GM12892 (cell line): ENCODE measurements at regions not wholly inside any gene's neighbourhood (a gene's known extent, or its start where the extent isn't known, plus 50 kb on each side); places are given as distances from the start of the nearest gene placed in this dataset.

Source experiments
- DNase-seq: peaks from one replicate; pipeline ENCODE4 v3.0.0; 2011; ENCODE audit not compliant: insufficient read length
- FAIRE-seq: peaks from 2 replicates; lab custom pipeline; 2011; peaks lifted over from hg19 to GRCh38; lab: Jason Lieb, UNC
- POLR2A ChIP-seq: IDR thresholded peaks from 2 replicates; pipeline ENCODE4 v1.6.1; 2011; ENCODE audit warnings: low read depth, low read length, control low read depth
- POLR2AphosphoS5 ChIP-seq: IDR thresholded peaks from 2 replicates; pipeline ENCODE4 v1.6.1; 2011; ENCODE audit warnings: low read depth, low read length, control low read depth
- TAF1 ChIP-seq: IDR thresholded peaks from 2 replicates; pipeline ENCODE4 v1.6.1; 2011; ENCODE audit warnings: low read depth, mild to moderate bottlenecking, control low read depth, low read length, borderline replicate concordance

DNA sequence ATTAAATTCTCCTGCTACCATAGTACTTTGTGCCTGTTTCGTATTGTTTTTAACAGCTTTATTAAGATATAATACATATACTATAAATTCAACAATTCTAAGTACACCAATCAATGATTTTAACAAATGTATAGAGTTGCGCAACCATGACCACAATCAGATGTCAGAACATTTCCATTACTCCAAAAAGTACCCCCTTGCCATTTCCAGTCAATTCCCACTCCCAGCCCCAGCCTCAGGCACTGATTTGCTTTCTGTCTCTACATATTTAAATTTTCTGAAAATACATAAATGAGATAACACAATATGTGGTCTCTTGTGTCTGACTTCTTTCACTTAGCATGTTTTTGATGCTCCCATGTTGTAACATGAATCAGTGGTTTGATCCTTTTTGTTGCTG is 193.9 kb downstream of the FIGN start:
- no peak for DNase-seq
- FAIRE-seq: no peak
- TF ChIP-seq POLR2A (no peak), TAF1 (no peak), POLR2AphosphoS5 (no peak)

DNA sequence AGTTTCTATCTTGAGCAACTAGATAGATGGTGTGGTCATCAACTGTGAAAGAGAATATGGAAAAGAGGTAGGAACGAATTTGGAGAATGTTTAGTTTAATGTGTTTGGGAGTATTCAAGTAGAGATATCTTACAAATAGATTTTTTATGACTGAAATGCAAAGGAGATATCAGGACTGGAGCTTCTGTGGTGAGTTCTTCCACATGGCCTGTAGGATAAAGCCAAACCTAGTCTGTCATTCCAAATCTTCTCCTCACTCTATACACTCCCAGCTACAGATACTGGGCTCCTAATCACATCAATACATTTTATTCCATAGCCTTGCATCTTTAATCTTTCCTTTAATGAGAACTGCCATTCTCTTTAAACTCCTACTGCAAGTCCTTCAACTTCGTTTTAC is 194.3 kb downstream of the FIGN start:
- no peak for DNase-seq
- FAIRE-seq: no peak
- TF ChIP-seq TAF1: no peak

DNA sequence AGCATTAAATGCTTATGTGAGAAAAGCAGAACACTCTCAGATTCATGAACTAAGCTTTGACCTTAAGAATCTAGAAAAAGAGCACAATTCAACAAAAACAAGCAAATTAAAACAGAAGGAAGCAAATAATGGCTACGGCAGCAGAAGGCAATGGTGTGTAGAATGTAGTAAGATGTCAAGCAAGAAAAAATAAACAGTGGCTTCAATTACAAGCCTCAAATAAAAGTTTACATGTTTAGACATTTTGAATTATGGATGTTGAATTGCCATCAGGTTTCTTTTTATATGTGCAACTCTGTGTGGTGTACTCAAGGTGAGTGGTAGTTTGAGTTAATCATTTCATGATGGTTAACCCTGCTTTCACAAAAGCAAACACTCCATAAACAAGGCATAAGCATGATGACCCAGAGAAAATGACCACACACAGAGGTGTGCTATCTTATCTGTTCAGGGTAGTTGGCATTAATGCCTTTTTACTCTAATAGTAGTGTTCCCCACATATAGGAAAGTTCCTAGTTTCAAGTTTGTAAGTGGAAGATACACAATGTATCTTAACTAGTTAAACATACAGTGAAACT is 207.1 kb downstream of the FIGN start:
- no peak for TF ChIP-seq TAF1
- no peak for DNase-seq
- FAIRE-seq: no peak

DNA sequence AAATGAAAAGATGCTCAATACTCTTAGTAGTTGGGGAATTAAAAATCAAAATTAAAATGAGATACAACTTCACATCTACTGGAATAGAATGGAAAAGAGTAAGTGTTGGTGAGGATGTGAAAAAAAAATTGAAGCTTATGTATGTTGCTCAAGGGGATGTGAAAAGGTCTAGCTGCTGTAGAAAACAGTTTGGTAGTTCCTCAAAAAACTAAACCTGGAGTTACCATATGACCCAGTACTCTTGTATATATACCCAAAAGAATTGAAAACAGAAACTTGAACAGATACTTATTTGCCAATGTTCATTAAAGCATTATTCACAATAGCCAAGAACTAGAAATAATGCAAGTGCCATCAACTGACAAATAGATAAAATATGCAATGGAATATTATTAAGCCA is 208.4 kb downstream of the FIGN start:
- DNase-seq: no peak
- FAIRE-seq: no peak
- no peak for TF ChIP-seq TAF1
- TF ChIP-seq POLR2AphosphoS5: no peak
- TF ChIP-seq POLR2A: no peak

DNA sequence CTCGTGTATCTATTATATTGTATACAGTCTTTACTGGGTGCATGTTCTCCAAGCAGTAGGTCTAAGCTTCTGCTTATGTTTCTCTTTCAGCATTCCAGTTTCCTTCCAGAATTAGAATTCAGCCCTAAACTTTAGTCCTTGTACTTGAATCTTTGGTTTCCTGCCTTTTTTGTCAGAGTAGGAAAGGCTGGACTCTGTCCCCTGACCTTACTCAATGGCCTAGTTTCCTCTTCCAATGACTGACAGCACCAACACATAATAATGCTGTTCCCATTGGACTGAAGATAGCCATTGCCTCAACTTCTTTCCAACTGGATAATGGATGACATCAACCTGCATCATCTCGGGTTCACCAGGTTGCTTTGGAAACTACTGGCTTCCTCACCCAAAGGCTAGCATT is 217.0 kb downstream of the FIGN start:
- DNase-seq (no peak), FAIRE-seq (no peak)
- no peak for TF ChIP-seq TAF1
- no peak for TF ChIP-seq POLR2AphosphoS5
- no peak for TF ChIP-seq POLR2A

DNA sequence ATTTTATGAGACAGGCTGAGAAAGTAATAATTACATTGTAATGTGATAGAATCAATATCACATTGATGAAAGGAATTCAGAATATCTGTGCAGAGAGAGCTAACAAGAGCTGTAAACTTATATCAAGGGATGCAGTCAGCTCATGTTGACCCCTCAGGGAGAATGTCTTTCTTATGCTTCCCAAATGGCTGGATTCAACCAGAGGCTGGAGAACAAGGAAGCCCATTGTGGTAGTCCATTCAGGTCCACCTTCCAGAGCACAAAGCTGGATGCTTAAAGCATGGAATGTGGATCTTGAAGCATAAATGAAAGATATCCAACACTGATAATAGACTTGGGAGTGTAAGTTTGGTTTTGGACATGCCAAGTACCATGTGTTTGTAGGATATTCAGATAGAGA is 220.0 kb downstream of the FIGN start:
- no peak for DNase-seq
- no peak for FAIRE-seq
- no peak for TF ChIP-seq TAF1
- no peak for TF ChIP-seq POLR2A
- no peak for TF ChIP-seq POLR2AphosphoS5

DNA sequence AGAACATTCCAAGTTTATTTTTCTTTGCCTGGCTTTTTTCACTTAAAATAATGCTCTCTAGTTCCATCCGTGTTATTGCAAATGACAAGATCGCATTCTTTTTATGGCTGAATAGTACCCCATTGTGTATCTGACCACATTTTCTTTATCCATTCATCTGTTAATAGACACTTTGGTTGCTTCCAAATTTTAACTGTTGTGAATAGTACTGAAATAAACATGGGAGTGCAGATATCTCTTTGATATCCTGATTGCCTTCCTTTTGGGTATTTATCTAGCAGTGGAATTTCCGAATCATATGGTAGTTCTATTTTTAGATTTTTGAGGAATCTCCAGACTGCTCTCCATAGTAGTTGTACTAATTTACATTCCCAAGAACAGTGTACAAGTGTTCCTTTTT is 230.5 kb downstream of the FIGN start:
- FAIRE-seq: no peak
- TF ChIP-seq TAF1 (no peak), POLR2A (no peak), POLR2AphosphoS5 (no peak)
- DNase-seq: no peak

DNA sequence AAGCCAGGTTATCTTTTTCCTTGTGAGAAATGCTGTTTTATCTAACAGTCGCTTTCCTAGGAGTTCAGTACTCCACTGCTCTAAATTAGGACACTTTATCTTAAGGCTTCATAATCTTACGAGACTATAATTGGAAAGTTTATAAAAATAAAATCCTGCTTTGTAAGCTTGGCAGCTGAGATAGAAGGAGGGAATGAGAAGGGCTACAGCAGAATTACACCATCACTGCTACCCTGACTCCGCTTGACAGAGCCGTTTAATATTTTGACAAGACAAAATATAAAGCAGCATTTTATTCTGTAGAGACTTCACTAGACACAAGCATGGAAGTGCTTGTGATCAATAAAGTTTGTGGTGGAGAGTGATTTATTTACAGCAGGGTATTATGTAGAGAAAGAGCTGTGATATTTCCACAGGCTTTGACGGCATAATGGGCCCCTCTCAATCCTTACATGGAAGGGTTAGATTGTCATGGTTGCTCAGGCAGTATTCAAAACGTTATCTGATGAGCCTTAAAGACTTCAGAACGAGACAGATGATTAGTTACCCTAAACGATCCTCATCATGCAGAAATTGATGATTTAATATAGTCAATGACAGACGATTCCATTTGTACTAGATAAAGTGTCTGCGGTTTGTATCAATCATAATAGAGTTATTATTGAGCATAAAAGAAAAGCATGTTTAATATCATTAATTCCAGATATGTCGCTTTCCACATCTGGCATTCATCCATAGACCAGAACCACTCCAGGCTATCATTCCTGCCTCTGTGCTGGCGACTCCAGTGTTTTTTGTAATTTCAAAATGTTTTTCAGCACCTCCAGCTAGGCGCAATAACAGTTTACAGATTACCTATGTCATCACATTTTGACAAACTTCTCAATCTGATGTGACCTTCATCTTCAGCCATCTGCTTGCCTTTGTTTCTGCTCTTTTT is 242.2 kb downstream of the FIGN start:
- DNase-seq: no peak
- no peak for FAIRE-seq
- TF ChIP-seq POLR2AphosphoS5 (no peak), TAF1 (no peak), POLR2A (no peak)

DNA sequence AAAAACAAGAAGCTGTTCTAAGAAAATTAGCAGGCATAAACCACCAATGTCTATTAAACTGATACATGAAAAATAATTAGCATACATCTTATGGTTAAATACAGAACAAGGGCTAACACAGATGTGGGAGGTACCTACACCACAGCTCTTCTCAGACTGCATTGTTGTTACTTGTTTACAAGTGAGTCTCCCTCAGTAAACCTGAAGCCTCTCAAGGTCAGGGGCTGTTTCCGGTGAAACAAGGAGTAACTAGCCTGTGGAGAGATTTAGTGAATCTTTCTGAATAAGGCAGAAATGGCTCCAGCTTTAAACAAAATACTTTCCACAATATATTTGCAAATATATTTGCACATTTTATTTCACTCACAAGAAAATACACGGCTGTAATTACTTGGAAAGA is 244.0 kb downstream of the FIGN start:
- DNase-seq (no peak), FAIRE-seq (no peak)
- no peak for TF ChIP-seq POLR2A
- no peak for TF ChIP-seq TAF1
- no peak for TF ChIP-seq POLR2AphosphoS5

DNA sequence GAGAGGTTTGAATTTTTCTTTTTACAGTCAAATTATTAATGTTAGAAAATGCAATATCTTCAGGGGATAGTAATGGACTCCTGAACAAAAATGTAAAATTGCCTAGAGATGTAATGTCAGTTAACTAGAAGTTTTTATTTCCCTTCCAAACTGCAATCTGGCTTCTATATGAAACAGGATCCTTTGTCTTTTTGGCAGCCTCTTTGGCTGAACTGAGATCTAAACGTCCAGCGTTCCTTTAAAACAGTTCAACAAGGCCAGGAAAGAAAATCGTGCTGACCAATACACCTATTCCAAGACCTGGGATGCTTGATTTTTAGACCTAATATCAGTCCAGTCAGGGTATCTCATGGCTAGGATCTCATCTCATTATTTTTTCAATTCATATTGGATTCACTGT is 245.5 kb downstream of the FIGN start:
- TF ChIP-seq TAF1: no peak
- TF ChIP-seq POLR2AphosphoS5: no peak
- no peak for TF ChIP-seq POLR2A
- FAIRE-seq: no peak
- no peak for DNase-seq

DNA sequence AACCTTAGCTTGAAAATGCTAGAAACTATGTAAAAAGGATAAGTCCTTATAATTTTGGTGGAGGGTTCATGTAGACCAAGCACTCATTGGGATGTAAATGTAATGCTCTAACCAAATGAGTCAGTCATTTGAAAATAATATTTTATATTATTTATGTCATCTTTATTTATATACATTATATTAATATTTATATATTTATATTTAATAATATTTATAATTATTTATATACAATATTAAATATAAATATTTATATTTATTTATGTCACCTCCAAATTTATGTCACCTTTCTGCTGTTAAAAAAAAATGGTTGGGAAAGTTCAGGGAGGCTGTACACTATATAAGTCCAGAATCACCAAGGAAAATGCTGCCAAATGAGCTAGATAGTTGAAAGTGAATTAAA is 254.3 kb downstream of the FIGN start:
- no peak for TF ChIP-seq POLR2AphosphoS5
- TF ChIP-seq POLR2A: no peak
- no peak for TF ChIP-seq TAF1
- no peak for FAIRE-seq
- no peak for DNase-seq

DNA sequence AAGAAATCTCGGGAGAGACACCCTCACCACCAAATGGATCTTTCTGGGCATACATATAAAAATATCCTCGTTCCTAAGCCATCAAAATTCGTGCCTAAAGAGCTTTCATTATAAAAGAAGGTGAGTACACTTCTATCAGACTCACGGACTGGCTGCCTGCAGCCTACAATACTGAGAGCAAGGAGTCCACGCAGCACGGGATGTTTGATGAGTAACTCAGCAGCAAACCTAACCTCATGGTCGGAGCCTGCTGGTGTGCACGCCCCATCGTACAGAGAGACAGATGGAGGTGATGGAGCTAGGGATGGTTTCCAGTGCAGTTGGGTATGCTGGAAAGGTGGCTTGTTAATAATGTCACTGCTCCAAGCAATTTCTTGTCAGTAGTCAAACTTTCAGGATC is 256.2 kb downstream of the FIGN start:
- no peak for FAIRE-seq
- no peak for DNase-seq
- no peak for TF ChIP-seq POLR2A
- TF ChIP-seq TAF1: no peak
- no peak for TF ChIP-seq POLR2AphosphoS5
